Endothelial cell of umbilical vein (primary cell): ENCODE measurements at regions not wholly inside any gene's neighbourhood (a gene's known extent, or its start where the extent isn't known, plus 50 kb on each side); places are given as distances from the start of the nearest gene placed in this dataset.

ENCODE experiments used
- BruUV-seq: library from RNA; stranded (reverse); fragments of 400-500 nt; replicated peaks from 2 replicates; lab custom pipeline; 2021; lab: Mats Ljungman, UMichigan
- CTCF ChIA-PET: fragments of 300-600, 350-600 bp; sonication (Branson Sonifier 250); formaldehyde crosslinking; loops from one replicate; lab custom pipeline; 2021; ENCODE audit warnings: antibody characterized with exemption, inconsistent platforms; lab: Charles Lee
- POLR2A ChIA-PET: fragments of 300-600, 350-600 bp; sonication (Branson Sonifier 250); formaldehyde crosslinking; loops from one replicate; lab custom pipeline; 2021; ENCODE audit warnings: antibody characterized with exemption, inconsistent platforms; lab: Charles Lee
- DNase-seq: peaks from one replicate; pipeline ENCODE4 v3.0.0-alpha.2; 2011; ENCODE audit warnings: low read depth, low spot score
- FAIRE-seq: peaks from 2 replicates; lab custom pipeline; 2011; peaks lifted over from hg19 to GRCh38; lab: Jason Lieb, UNC
- H2AFZ ChIP-seq: 2 replicates; pipeline ENCODE4 v1.6.0; 2012; ENCODE audit warnings: low read depth, low read length, control low read depth, inconsistent platforms
- H3K27ac ChIP-seq: 2 replicates; pipeline ENCODE4 v1.5.1; 2011; ENCODE audit warnings: low read depth, mild to moderate bottlenecking, control low read depth, low read length, moderate library complexity; ENCODE audit not compliant: insufficient read depth
- H3K27me3 ChIP-seq, 2 experiments: 2 replicates each; pipeline versions ENCODE4 v1.6.0 to v1.6.1; 2011; ENCODE audit warnings: low read length in 2 of 2, mixed read lengths in 1 of 2; ENCODE audit not compliant: control insufficient read depth in 2 of 2, insufficient read depth in 2 of 2
- H3K36me3 ChIP-seq, 2 experiments: 2 replicates in 1 of 2; 3 replicates in 1 of 2; pipeline ENCODE4 v1.5.1; 2011; ENCODE audit warnings: low read length in 2 of 2, mild to moderate bottlenecking in 1 of 2, moderate library complexity in 1 of 2; ENCODE audit not compliant: control insufficient read depth in 2 of 2, insufficient read depth in 2 of 2; ENCODE audit errors: extremely low read depth in 1 of 2
- H3K4me1 ChIP-seq: 3 replicates; pipeline ENCODE4 v1.5.1; 2011; ENCODE audit warnings: mild to moderate bottlenecking, low read length; ENCODE audit not compliant: control insufficient read depth, insufficient read depth; ENCODE audit errors: extremely low read depth
- H3K4me2 ChIP-seq: 2 replicates; pipeline ENCODE4 v1.6.1; 2011; ENCODE audit warnings: low read length, control low read depth, mixed read lengths; ENCODE audit not compliant: insufficient read depth
- H3K4me3 ChIP-seq, 3 experiments: fragments of 200-600 bp in 1 of 3; sonication (generic), shearing (Covaris generic) in 1 of 3; replicated peaks in 1 of 3; 2 replicates each; pipeline ENCODE4 v1.5.1; 2011 to 2016; ENCODE audit warnings: control low read depth in 3 of 3, low read length in 3 of 3, mild to moderate bottlenecking in 2 of 3, inconsistent platforms in 1 of 3, low read depth in 1 of 3, moderate library complexity in 1 of 3; ENCODE audit not compliant: insufficient read depth in 1 of 3
- H3K79me2 ChIP-seq: 2 replicates; pipeline ENCODE4 v1.6.0; 2012; ENCODE audit warnings: low read length, inconsistent platforms; ENCODE audit not compliant: control insufficient read depth, insufficient read depth
- H3K9ac ChIP-seq: replicated peaks from 2 replicates; pipeline ENCODE3; 2011; ENCODE audit warnings: low read length, control low read depth; ENCODE audit not compliant: insufficient read depth; ENCODE audit errors: extremely low read depth
- H3K9me1 ChIP-seq: replicated peaks from 3 replicates; pipeline ENCODE4 v1.6.0; 2011; ENCODE audit warnings: mild to moderate bottlenecking, low read length; ENCODE audit not compliant: control insufficient read depth, insufficient read depth; ENCODE audit errors: extremely low read depth
- H3K9me3 ChIP-seq: replicated peaks from 2 replicates; pipeline ENCODE4 v1.5.1; 2012; ENCODE audit warnings: low read length, inconsistent platforms; ENCODE audit not compliant: control insufficient read depth, insufficient read depth
- H4K20me1 ChIP-seq: replicated peaks from 2 replicates; pipeline ENCODE3; 2011; ENCODE audit warnings: mild to moderate bottlenecking, low read length; ENCODE audit not compliant: control insufficient read depth, insufficient read depth; ENCODE audit errors: extremely low read depth
- CTCF ChIP-seq, 2 donors: IDR thresholded peaks; 1 replicate in 1 of 2; 2 replicates in 1 of 2; pipeline ENCODE4 v1.5.1; 2011; ENCODE audit warnings: low read length in 2 of 2, mild to moderate bottlenecking in 2 of 2, moderate library complexity in 2 of 2, control low read depth in 1 of 2, inconsistent platforms in 1 of 2, low read depth in 1 of 2; ENCODE audit not compliant: insufficient read depth in 1 of 2; ENCODE audit errors: extremely low read depth in 1 of 2
- EZH2 ChIP-seq: IDR thresholded peaks from 2 replicates; pipeline ENCODE4 v1.6.1; 2012; ENCODE audit warnings: borderline replicate concordance, low read depth, mild to moderate bottlenecking, moderate library complexity, low read length, inconsistent platforms; ENCODE audit not compliant: severe bottlenecking
- FOS ChIP-seq: IDR thresholded peaks from 2 replicates; pipeline ENCODE4 v1.6.1; 2011; ENCODE audit warnings: mild to moderate bottlenecking, low read length, moderate library complexity, borderline replicate concordance; ENCODE audit not compliant: insufficient read depth
- GATA2 ChIP-seq: IDR thresholded peaks from 2 replicates; pipeline ENCODE4 v1.7.0; 2011; ENCODE audit warnings: low read depth, mild to moderate bottlenecking, moderate library complexity, mixed read lengths, low read length; ENCODE audit not compliant: insufficient read length, insufficient read depth
- JUN ChIP-seq: IDR thresholded peaks from 2 replicates; pipeline ENCODE4 v1.6.1; 2011; ENCODE audit warnings: borderline replicate concordance, low read depth; ENCODE audit not compliant: insufficient read length, insufficient read depth
- MAX ChIP-seq: IDR thresholded peaks from 2 replicates; pipeline ENCODE4 v1.6.1; 2011; ENCODE audit not compliant: insufficient read depth, insufficient read length
- MYC ChIP-seq: IDR thresholded peaks from one replicate; pipeline ENCODE4 v1.6.1; 2011; ENCODE audit warnings: mild to moderate bottlenecking, low read depth, low read length
- POLR2A ChIP-seq: IDR thresholded peaks from 2 replicates; pipeline ENCODE4 v1.6.1; 2012; ENCODE audit warnings: low read depth, mild to moderate bottlenecking, control low read depth, low read length
- POLR2AphosphoS5 ChIP-seq: IDR thresholded peaks from 2 replicates; pipeline ENCODE4 v1.6.1; 2012; ENCODE audit warnings: low read depth, mild to moderate bottlenecking, control low read depth, low read length, moderate library complexity; ENCODE audit not compliant: insufficient read depth
- dilution Hi-C: fragments of 300-500 bp; cut with MboI; formaldehyde crosslinking; loops from one replicate; pipeline ENCODE4 v1.15.0; 2019; ENCODE audit warnings: low sequenced_read_pairs; ENCODE audit not compliant: extremely low pct_ligation_motif_present
- intact Hi-C: fragments of 100-400 bp; cut with micrococcal nuclease; formaldehyde crosslinking; loops from one replicate; pipeline ENCODE4 v1.10.0; 2022

GRCh38 chr2:182585001-182585400 lies 131.1 kb upstream of the DNAJC10 start:
- CTCF ChIA-PET, result interaction anchor here (1.3 kb wide), 1 partner anchor 75 kb away, joined by 3 read pairs; no protein-coding TSS in a partner anchor
- Histone ChIP-seq H3K36me3 (no peaks in the 10 kb centered on the region), H3K9ac (no peak overlapping the region), H3K27me3 (no peaks in the 10 kb centered on the region), H3K4me1 (no peaks in the 10 kb centered on the region), H3K4me2 (no peak overlapping the region), H3K9me3 (no peaks in the 10 kb centered on the region), H3K4me3 (no peak overlapping the region), H2AFZ (no peak overlapping the region), H3K9me1 (no peaks in the 10 kb centered on the region), H3K27ac (no peak overlapping the region), H4K20me1 (no peaks in the 10 kb centered on the region), H3K79me2 (no peaks in the 10 kb centered on the region)
- no peak for DNase-seq
- FAIRE-seq, result no peak
- dilution Hi-C loops (no loop called here), intact Hi-C loops (no loop called here)
- POLR2A ChIA-PET, result no interaction called here
- TF ChIP-seq GATA2, result no peak
- TF ChIP-seq JUN, result no peak
- no peak for TF ChIP-seq FOS
- no peak for TF ChIP-seq EZH2
- TF ChIP-seq CTCF (IDR thresholded peaks at IDR 0.05; ENCODE audit: extremely low read depth in 1 of 2, insufficient read depth in 1 of 2, low read depth in 1 of 2, low read length in 2 of 2), result no peak
- no peak for TF ChIP-seq MYC
- no peak for TF ChIP-seq POLR2A
- TF ChIP-seq MAX, result no peak
- TF ChIP-seq POLR2AphosphoS5, result no peak
- BruUV-seq, result no TSS peak
